NCI-H2227 (cell line): ENCODE measurements at regions not wholly inside any gene's neighbourhood (a gene's known extent, or its start where the extent isn't known, plus 50 kb on each side); places are given as distances from the start of the nearest gene placed in this dataset.

Source experiments
- DNase-seq: peaks from one replicate; lab custom pipeline; 2025; ENCODE audit not compliant: unreplicated experiment; lab: John Stamatoyannopoulos, UW

DNA sequence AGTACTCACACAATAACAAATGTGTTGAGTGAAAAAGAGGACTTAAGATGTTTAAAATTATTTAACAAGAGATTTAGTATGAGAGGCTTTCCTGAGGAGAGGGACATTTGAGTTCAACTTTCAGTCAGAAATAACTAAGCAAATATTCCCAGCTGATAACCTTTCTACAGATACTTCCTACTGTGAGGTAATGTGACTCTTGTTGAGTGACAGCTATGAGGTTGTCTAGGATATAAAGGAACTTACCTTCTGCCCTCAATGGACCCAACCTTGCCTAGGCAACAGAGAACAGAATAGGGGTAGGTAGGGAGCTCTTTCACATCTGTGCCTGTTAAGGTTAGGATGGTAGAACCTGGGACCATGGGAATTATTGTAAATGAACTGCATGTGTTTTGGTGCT lies 54.7 kb downstream of the GLUD2 start:
- DNase-seq = no peak

DNA sequence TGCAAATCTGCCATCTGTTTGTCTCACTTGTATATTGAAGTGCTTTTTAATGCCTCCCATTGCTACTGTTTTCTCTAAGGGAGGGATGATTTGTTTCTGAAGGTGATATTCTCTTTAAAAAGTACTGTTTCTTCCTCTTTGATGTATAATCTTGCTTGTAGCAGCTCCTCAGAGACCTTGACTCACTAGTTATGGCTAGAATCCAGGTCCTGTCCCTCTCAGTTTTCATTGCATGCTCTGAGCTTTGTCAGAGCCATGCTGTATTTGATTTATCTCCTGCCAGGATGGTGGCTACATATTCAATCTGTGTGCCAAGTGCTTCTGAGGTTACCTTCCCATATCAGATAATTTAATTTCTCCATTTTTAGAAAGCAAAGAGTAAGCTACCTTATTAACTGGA lies 56.0 kb downstream of the GLUD2 start:
- no peak for DNase-seq

DNA sequence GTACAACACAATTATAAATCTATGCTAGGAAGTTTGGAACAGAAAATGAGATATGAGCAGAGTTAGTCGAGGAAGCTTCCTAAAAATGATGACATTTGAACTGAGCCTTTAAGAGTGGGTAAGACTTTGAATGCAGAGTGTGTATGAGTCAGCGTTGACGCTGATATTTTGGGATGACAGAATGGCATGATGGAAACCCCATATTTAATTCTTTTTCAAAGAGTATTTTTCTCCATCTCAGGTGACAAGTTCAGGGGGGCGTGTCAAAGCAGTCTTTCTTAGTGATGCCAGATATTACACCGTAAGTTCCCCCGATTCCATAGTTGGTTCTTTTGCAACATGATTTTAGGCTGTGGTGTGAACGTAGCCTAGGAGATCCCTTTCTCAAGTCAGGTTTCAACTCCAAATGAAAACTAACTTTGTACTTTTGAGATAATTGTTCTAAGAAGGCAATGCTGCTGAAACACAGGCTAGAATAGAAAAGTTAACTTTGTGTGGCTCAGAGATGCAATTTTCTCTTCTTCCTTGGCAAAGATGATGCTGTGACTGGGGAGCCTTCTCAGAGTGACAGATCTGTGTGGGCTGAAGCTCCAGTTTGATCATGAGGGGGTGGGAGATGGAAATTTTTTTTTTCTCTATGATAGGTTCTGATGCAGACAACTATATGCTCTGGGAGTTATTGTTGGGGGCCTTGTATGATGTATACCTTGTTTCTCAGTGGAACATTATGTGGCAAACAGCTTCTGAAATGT lies 59.2 kb downstream of the GLUD2 start:
- no peak for DNase-seq

- no peak for DNase-seq
Observed at GRCh38 chrX:121109986-121110385, 62.6 kb downstream of the GLUD2 start.

GRCh38 chrX:121110536-121110935 lies 63.1 kb downstream of the GLUD2 start:
- DNase-seq = no peak

DNA sequence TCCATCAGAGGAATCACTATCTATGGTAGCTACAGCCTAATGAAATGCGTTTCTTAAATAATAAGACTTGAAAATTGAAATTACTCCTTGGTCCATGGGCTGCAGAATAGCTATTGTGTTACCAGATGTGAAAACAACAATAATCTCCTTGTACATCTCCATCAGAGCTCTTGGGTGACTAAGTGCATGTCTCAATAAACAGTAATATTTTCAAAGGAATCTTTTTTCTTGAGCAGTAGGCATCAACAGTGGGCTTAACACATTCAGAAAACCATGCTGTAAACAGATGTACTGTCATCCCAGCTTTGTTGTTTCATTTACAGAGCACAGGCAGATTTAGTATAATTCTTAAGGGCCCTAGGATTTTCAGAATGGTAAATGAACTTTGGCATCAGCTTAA lies 67.3 kb downstream of the GLUD2 start:
- no peak for DNase-seq

GRCh38 chrX:121120690-121121605 lies 73.5 kb downstream of the GLUD2 start:
- no peak for DNase-seq

DNA sequence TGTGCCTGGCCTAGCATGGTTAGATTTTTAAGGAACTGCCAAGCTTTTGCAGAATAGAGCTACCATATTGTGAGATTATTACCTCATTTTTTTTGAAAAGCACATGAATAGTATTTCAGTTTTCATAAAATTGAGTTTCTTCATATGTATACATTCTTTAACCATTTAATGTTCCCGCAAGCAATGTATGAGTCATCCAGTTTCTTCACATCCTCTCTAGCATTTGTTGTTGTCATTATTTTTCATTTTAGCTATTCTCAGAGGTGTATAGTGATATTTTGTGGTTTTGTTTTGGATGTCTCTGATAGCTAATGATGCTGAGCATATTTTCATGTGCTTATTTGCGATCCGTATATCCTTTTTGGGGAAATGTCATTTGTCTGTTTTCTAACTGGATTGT lies 74.9 kb downstream of the GLUD2 start:
- DNase-seq = no peak

- no peak for DNase-seq
Observed at GRCh38 chrX:121128925-121129877, 81.8 kb downstream of the GLUD2 start.

DNA sequence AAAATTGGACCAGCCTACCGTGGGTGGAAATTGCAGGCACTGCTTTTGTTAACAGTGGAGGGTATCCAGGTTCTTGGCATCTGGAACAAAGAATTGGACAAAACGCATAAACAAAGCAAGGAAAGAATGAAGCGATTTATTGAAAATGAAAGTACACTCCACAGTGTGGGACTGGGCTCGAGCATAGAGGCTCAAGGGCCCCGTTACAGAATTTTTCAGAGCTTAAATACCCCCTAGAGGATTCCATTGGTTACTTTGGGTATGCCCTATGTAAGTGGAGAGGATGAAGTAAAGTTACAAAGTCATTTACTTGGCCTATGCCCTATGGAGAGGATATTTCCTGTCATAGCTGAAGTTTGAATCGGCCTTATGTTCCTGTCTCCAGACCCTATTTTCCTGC lies 85.3 kb downstream of the GLUD2 start:
- no peak for DNase-seq

DNA sequence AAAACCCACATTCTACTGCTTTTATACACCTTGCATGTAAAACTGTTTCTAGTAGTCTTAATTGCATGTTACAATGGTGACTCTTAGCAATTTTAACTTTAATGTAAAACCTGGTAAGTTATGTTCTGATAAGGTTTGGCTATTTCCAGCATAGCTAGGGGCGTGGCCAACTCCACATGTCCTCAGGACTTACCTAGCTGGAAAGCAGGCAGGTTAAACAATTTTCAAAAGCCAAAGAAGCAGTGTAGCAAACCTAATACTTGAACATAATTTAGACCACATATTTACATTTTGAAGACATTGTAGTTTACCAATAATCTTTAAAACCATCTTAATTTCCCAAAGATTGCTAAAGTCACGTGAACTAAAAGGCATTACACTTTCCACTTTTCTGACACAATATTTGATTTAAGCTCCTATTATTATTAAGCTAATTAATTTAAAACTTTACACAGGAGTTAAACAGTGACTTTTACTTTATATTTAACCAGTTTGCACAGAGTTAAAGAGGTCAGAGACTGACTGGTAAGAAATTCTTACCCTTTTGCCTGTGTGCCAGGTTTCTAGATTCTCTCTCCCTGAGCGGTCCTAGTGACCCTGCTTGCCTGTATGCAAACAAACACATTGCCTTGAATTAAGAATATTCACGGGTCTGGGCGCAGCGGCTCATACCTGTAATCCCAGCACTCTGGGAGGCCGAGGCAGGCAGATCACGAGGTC lies 88.2 kb downstream of the GLUD2 start:
- DNase-seq = no peak

- no peak for DNase-seq
Observed at GRCh38 chrX:121146059-121146628, 98.7 kb downstream of the GLUD2 start.

- no peak for DNase-seq
Observed at GRCh38 chrX:121150217-121150616, 102.8 kb downstream of the GLUD2 start.

DNA sequence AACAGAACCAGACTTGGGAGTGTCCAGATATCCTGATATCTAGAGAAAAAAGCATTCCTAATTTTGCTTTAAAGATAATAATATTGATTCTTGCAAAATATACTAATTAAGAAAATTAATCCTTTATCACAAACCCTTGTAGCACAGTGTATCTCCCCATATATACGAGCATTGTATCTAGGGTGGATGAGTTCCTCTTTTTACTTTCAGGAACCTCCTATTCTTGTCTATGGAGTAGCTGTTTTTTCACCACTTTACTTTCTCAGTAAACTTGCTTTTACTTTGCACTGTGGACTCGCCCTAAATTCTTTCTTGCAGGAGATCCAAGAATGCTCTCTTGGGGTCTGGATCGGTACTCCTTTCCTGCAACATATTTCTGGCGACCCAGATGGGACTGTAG lies 103.9 kb downstream of the GLUD2 start:
- DNase-seq = no peak

GRCh38 chrX:121154858-121155404 lies 107.5 kb downstream of the GLUD2 start:
- DNase-seq = no peak

- no peak for DNase-seq
Observed at GRCh38 chrX:121160987-121161386, 113.6 kb downstream of the GLUD2 start.

GRCh38 chrX:121161501-121161933 lies 114.1 kb downstream of the GLUD2 start:
- DNase-seq = no peak

GRCh38 chrX:121163443-121163842 lies 116.0 kb downstream of the GLUD2 start:
- DNase-seq = no peak

DNA sequence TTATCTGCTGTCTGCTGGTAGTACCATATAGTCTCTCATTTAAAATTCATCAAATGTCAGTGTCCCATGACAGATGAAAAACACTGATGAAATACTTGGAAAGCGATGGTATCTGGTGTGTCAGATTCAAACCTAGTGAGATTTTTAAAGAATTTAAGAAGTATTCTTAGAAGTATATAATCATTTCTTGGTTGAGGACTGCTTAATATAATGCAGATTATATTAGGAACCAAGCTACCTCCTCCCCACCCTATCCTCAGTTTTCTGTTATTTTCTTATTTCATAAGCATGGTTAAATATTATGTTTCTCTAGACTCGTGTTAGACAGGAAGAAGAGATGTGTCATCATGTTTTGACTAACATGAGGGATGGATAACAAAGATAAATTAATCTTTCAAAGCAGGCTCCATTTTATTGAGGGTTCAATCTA lies 118.5 kb downstream of the GLUD2 start:
- DNase-seq = no peak
